LNCaP clone FGC (cell line): ENCODE measurements at regions not wholly inside any gene's neighbourhood (a gene's known extent, or its start where the extent isn't known, plus 50 kb on each side); places are given as distances from the start of the nearest gene placed in this dataset.
"Not testable (repeated sequence)": the region's sequence is repeated elsewhere in the genome, so short reads cannot be mapped to it uniquely, and the experiment has no call there.

Experiments used
- DNase-seq: peaks from one replicate; pipeline ENCODE4 v3.0.0-alpha.2; 2011; ENCODE audit warnings: low read depth
- H3K4me3 ChIP-seq: 2 replicates; pipeline ENCODE4 v1.5.1; 2011; ENCODE audit warnings: mild to moderate bottlenecking, low read depth, low read length, control low read depth
- CTCF ChIP-seq: IDR thresholded peaks from 2 replicates; pipeline ENCODE4 v1.5.1; 2012; ENCODE audit warnings: mild to moderate bottlenecking; ENCODE audit not compliant: control insufficient read depth, insufficient read depth; ENCODE audit errors: extremely low read depth

- no peak overlapping the region for H3K4me3 ChIP-seq
- no peak for DNase-seq
- TF ChIP-seq CTCF: no peak
Observed at GRCh38 chr1:9466780-9467758, 72.2 kb upstream of the SLC25A33 start.

GRCh38 chr1:9469882-9470281, 69.4 kb upstream of the SLC25A33 start:
- H3K4me3 ChIP-seq, DNase-seq: not testable (repeated sequence)

GRCh38 chr1:9471679-9472078, 67.6 kb upstream of the SLC25A33 start:
- no peak for DNase-seq
- no peak for TF ChIP-seq CTCF

GRCh38 chr1:9472386-9473031, 66.8 kb upstream of the SLC25A33 start:
- no peak overlapping the region for H3K4me3 ChIP-seq
- TF ChIP-seq CTCF: no peak
- no peak for DNase-seq

More at GRCh38 chr1:9471679-9472078, 67.6 kb upstream of the SLC25A33 start:
- H3K4me3 ChIP-seq: no peak overlapping the region

- DNase-seq: no peak
- no peak overlapping the region for H3K4me3 ChIP-seq
- no peak for TF ChIP-seq CTCF
Observed at GRCh38 chr1:9473032-9473807, 66.0 kb upstream of the SLC25A33 start.

GRCh38 chr1:9475061-9475627, 64.1 kb upstream of the SLC25A33 start:
- DNase-seq: no peak
- no peak overlapping the region for H3K4me3 ChIP-seq
- no peak for TF ChIP-seq CTCF
